Loucy (cell line): ENCODE measurements at regions not wholly inside any gene's neighbourhood (a gene's known extent, or its start where the extent isn't known, plus 50 kb on each side); places are given as distances from the start of the nearest gene placed in this dataset.

Experiments used
- CTCF ChIP-seq: fragments of 200-600 bp; sonication (generic); conservative IDR thresholded peaks from 2 replicates; pipeline ENCODE4 v1.5.1; 2014; ENCODE audit warnings: mild to moderate bottlenecking, antibody characterized with exemption, low read length
- EZH2phosphoT487 ChIP-seq: fragments of 200-600 bp; IDR thresholded peaks from 2 replicates; pipeline ENCODE4 v1.6.1; 2018; ENCODE audit warnings: antibody characterized with exemption, mild to moderate bottlenecking, moderate library complexity, borderline replicate concordance

DNA sequence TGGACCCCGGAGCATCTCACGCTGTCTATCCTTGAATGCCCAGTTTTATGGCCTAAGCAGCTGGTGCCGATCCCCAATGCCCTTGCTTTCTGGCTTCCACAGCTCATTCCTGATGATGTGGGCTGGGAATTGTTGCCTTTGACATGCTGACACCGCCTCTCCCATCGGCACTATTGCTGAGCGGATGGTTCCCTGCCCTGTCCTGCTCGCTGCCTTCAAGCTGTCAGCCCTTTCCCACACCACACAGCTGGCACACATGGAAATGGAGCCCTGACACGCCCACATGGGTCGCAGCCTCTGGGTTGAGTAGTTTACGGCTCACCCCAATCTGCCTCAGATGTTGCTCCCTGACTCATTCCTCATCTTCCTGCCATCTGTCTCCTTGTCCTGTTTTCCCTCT is 110.2 kb upstream of the SESN3 start:
- TF ChIP-seq CTCF = no peak
- no peak for TF ChIP-seq EZH2phosphoT487
